Testis (tissue), 2 donors: ENCODE measurements at regions not wholly inside any gene's neighbourhood (a gene's known extent, or its start where the extent isn't known, plus 50 kb on each side); places are given as distances from the start of the nearest gene placed in this dataset.

Experiments
- DNase-seq: peaks from one replicate; pipeline ENCODE4 v3.0.0-alpha.2; 2019
- H3K27ac ChIP-seq, 2 donors: fragments of 200-600 bp; sonication (generic); one replicate each; pipeline ENCODE4 v1.5.1; 2019
- H3K27me3 ChIP-seq: fragments of 200-600 bp; sonication (generic); one replicate; pipeline ENCODE4 v1.5.1; 2019
- H3K36me3 ChIP-seq: fragments of 200-600 bp; sonication (generic); one replicate; pipeline ENCODE4 v1.5.1; 2017; ENCODE audit warnings: low read depth; ENCODE audit errors: missing control alignments
- H3K4me1 ChIP-seq: fragments of 200-600 bp; sonication (generic); one replicate; pipeline ENCODE4 v1.5.1; 2019
- H3K4me3 ChIP-seq, 2 donors: fragments of 200-600 bp; sonication (generic); one replicate each; pipeline ENCODE4 v1.5.1; 2017 to 2019
- H3K9me3 ChIP-seq: fragments of 200-600 bp; sonication (generic); one replicate; pipeline ENCODE4 v1.5.1; 2017
- POLR2A ChIP-seq: fragments of 450-650 bp; IDR thresholded peaks from one replicate; pipeline ENCODE4 v1.6.1; 2017; ENCODE audit warnings: antibody characterized with exemption, mild to moderate bottlenecking, moderate library complexity
- WGBS, 2 donors: methylation state at CpG; one replicate each; pipeline ENCODE4 v1.1.5; 2018; 5-methylcytosine and 5-hydroxymethylcytosine counted together
- intact Hi-C: fragments of 100-400 bp; cut with DNase I; formaldehyde crosslinking; loops from one replicate; pipeline ENCODE4 v1.15.1; 2023; ENCODE audit warnings: low total_unique reads
- TF ChIP-seq, protein P1 (sequence below), 3 experiments: fragments of 450-650 bp in 2 of 3; fragments of 200-600 bp in 1 of 3; sonication (generic) in 1 of 3; IDR thresholded peaks; one replicate each; pipeline ENCODE4 v1.5.1; 2016 to 2019; ENCODE audit warnings: antibody characterized with exemption in 3 of 3, mild to moderate bottlenecking in 2 of 3, moderate library complexity in 1 of 3

DNA sequence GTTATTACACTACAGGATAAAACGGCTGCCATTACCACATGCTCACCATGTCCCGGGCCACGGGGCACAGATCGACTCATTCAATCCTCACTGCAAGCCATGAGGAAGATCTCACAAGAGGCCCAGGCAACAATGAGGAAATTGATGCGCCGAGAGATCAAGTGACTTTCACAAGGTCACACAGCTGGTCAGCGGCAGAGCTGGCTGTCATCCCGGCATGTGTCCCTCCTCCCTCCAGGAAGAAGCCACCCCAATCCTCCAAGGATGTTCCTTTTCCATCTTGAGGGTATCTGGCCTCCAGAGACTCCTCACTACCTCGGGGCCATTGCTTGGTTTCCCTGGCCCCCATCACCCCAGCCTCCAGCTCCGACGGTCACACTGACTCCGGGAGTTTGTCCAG, 65.3 kb upstream of the GLI2 start:
- WGBS, 2 donors: 55 to 76% methylated on average over 12 of the region's 12 CpGs
- Histone ChIP-seq H3K4me3 (no peak overlapping the region), H3K4me1 (peaks cover 5% of the 10 kb centered on the region), H3K36me3 (no peaks in the 10 kb centered on the region), H3K9me3 (no peaks in the 10 kb centered on the region), H3K27ac (peak overlapping the region; percentile 28 to 55), H3K27me3 (no peaks in the 10 kb centered on the region)
- DNase-seq: peak; percentile 58
- TF ChIP-seq POLR2A: no peak
- TF ChIP-seq, protein P1, sequence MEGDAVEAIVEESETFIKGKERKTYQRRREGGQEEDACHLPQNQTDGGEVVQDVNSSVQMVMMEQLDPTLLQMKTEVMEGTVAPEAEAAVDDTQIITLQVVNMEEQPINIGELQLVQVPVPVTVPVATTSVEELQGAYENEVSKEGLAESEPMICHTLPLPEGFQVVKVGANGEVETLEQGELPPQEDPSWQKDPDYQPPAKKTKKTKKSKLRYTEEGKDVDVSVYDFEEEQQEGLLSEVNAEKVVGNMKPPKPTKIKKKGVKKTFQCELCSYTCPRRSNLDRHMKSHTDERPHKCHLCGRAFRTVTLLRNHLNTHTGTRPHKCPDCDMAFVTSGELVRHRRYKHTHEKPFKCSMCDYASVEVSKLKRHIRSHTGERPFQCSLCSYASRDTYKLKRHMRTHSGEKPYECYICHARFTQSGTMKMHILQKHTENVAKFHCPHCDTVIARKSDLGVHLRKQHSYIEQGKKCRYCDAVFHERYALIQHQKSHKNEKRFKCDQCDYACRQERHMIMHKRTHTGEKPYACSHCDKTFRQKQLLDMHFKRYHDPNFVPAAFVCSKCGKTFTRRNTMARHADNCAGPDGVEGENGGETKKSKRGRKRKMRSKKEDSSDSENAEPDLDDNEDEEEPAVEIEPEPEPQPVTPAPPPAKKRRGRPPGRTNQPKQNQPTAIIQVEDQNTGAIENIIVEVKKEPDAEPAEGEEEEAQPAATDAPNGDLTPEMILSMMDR (IDR thresholded peaks at IDR 0.05): no peak
- intact Hi-C loops: no loop called here

DNA sequence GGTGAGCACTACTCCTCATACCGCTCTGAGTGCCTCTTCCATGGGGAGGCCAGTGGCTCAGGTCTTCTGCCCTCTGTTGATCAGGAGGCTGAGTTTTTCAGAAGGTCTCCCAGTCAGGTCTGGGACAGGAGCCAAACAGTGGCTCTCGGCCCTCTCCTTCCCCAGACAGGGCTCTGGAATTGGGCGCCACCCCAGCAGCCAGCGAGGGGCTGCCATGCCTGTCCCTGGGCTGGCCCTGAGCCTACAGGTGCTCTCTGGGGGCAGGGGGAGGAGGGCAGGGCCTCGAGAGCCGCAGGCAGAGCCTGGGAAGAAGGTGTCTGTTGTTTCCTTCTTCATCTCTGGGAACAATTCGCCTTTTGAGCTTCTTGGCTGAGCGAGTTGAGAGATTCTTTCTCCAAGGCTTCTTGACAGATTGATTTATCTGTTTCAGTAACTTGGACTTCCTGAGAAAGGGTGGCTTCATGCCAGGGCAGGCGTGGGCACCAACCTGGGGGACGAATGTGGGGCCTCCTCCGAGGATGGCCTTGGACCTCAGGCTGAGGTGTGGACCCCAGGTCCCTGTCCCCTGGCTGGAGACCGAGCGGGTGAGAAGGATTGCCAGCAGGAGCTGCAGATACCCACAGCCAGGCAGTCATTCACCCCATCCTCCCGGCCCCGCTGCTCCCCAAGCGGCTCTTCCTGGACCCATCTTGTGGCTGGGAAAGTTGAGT, 64.7 kb upstream of the GLI2 start:
- intact Hi-C loops: no loop called here
- Histone ChIP-seq H3K27me3 (no peaks in the 10 kb centered on the region), H3K27ac (peak overlapping the region; percentile 28 to 55), H3K4me3 (no peak overlapping the region), H3K4me1 (peaks cover 5% of the 10 kb centered on the region), H3K9me3 (no peaks in the 10 kb centered on the region), H3K36me3 (no peaks in the 10 kb centered on the region)
- DNase-seq: no peak
- no peak for TF ChIP-seq POLR2A
- TF ChIP-seq, protein P1 (IDR thresholded peaks at IDR 0.05): no peak
- 56 to 83% methylated on average over 2 to 16 of the region's 16 CpGs for WGBS, 2 donors

DNA sequence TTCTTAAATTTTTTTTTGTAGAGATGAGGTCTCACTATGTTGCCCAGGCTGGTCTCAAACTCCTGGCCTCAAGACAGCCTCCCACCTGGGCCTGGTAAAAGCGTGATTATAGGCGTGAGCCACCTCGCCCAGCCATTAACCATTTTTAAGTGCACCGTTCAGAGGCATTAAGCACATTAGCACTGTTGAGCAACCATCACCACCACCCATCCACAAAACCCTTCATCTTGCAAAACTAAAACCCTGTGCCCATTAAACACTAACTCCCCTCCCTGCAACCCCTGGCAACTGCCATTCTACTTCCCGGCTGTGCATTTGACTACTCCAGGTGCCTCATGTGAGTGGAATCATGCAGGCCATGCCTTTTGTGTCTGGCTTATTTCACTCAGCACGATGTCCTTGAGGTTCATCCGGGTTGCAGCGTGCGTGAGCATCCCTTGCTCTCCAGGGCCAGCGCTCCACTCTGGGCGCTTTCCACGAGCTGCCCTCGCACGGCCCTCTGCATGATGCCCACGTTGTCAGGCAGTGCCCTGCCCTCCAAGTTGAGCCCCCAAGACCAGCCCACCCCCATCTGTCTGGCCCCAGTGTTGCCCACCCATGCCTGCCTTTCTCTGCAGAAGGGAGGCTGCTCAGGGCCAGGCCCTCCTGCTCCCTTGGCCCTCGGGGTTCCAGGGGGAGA, 63.0 kb upstream of the GLI2 start:
- no peak for TF ChIP-seq POLR2A
- TF ChIP-seq, protein P1 (IDR thresholded peaks at IDR 0.05): no peak
- Histone ChIP-seq H3K9me3 (no peaks in the 10 kb centered on the region), H3K4me1 (peaks cover 5% of the 10 kb centered on the region), H3K27ac (no peak overlapping the region), H3K27me3 (no peaks in the 10 kb centered on the region), H3K36me3 (no peaks in the 10 kb centered on the region), H3K4me3 (no peak overlapping the region)
- intact Hi-C loops: no loop called here
- no peak for DNase-seq
- WGBS, 2 donors: 81 to 86% methylated on average over 15 to 16 of the region's 16 CpGs

DNA sequence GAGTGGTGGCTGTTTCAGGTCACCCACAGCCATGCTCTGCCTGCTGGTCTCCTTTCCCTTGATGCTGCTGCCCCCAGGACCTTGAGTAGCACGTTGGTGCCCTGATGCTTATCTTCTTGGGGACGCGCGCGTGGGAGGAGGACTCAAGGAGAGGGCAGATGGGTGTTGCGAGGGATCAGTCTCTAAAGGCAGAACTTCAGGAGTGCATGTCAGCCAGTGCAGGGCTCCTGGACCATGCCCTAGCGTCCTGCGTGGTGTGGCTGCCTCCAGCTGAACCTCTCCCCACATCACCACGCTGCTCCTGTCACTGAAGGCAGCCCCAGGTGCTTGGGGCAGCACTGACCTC, 62.5 kb upstream of the GLI2 start:
- Histone ChIP-seq H3K4me1 (peaks cover 5% of the 10 kb centered on the region), H3K4me3 (no peak overlapping the region), H3K27ac (no peak overlapping the region), H3K27me3 (no peaks in the 10 kb centered on the region), H3K36me3 (no peaks in the 10 kb centered on the region), H3K9me3 (no peaks in the 10 kb centered on the region)
- no peak for TF ChIP-seq POLR2A
- TF ChIP-seq, protein P1 (IDR thresholded peaks at IDR 0.05): no peak
- no peak for DNase-seq
- 74 to 80% methylated on average over 2 to 7 of the region's 9 CpGs for WGBS, 2 donors
- intact Hi-C loops: no loop called here
